GM23248 (cell line): ENCODE measurements at regions not wholly inside any gene's neighbourhood (a gene's known extent, or its start where the extent isn't known, plus 50 kb on each side); places are given as distances from the start of the nearest gene placed in this dataset.

Experiments used
- EZH2 ChIP-seq: fragments of 200-600 bp; sonication (generic); IDR thresholded peaks from 2 replicates; pipeline ENCODE4 v1.6.1; 2018; ENCODE audit warnings: antibody characterized with exemption, mild to moderate bottlenecking; ENCODE audit not compliant: insufficient read depth, poor library complexity, severe bottlenecking
- EZH2phosphoT487 ChIP-seq: fragments of 200-600 bp; sonication (generic); IDR thresholded peaks from 2 replicates; pipeline ENCODE4 v1.6.1; 2018; ENCODE audit warnings: antibody characterized with exemption, moderate library complexity, mild to moderate bottlenecking, low read depth; ENCODE audit not compliant: insufficient read depth

DNA sequence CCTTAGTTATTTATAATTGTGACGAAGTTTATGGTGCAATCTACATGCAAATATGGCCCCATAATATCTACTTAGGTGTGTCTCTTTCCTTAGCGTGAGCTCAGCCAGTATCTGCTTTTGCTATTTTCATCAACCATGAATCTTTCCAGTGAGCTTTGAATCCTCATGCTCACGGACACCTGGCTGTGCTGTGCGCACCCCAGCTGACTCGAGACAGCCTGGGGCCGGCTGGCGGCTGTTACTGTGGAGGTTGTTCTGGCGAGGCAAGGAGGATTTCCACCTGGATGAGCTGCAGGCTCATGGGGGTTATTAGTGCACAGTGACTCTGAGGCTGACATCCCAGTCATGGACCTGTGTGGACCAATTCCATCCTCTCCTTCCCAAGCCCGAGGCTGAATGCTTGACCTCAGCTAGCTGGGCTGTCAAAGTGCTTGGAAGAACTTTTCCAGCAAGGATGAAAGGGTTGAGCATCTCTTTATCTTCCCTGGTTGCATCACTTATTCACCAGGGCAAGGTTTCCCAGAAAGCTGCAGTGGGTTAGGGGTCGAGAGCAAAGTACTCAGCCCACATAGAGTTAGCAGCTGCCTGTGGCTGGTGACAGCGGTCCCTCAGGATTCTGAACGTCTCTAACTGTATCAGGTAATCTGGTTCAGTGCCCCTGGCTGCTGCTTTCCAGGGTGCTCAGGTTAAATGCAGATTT is 141.7 kb downstream of the ARL4C start:
- TF ChIP-seq EZH2phosphoT487: no peak
- TF ChIP-seq EZH2: no peak
